ENCODE measurements at regions not wholly inside any gene's neighbourhood (a gene's known extent, or its start where the extent isn't known, plus 50 kb on each side); places are given as distances from the start of the nearest gene placed in this dataset.

GRCh38 chr6:76565932-76566331 is 493.5 kb upstream of the IMPG1 start:
- ATAC-seq (no peak), FAIRE-seq (no peak), DNase-seq (ENCODE audit: low spot score) (no peak)
- Histone ChIP-seq H3K36me3 (replicated peaks in 1 of 2; ENCODE audit: control insufficient read depth in 1 of 2, insufficient read depth in 2 of 2, low read length in 2 of 2) (no peaks in the 10 kb centered on the region), H3K9me3 (ENCODE audit: low read length) (0 out of 2 replicates have a peak, but pooled peaks cover 5% of the 10 kb centered on the region), H4K20me1 (ENCODE audit: insufficient read depth, low read length) (no peaks in the 10 kb centered on the region), H3K9ac (ENCODE audit: insufficient read depth, low read depth, low read length) (no peak overlapping the region), H3K4me1 (ENCODE audit: insufficient read depth, low read length) (no peaks in the 10 kb centered on the region), H3K79me2 (ENCODE audit: insufficient read depth, low read length) (no peaks in the 10 kb centered on the region), H2AFZ (ENCODE audit: low read length) (no peak overlapping the region), H3K4me2 (ENCODE audit: low read depth, low read length) (no peak overlapping the region), H3K27me3 (ENCODE audit: control insufficient read depth in 1 of 2, insufficient read depth in 2 of 2, low read length in 2 of 2) (no peaks in the 10 kb centered on the region), H3K27ac (ENCODE audit: extremely low read length, insufficient read depth, low read length) (no peak overlapping the region), H3K4me3 (replicated peaks in 1 of 3; ENCODE audit: insufficient read depth in 1 of 3, low read depth in 2 of 3, low read length in 3 of 3) (no peak overlapping the region)
- BruUV-seq (replicated peaks), result no TSS peak
- in situ Hi-C loops (cut with HindIII; ENCODE audit: extremely low pct_ligation_motif_present, low pct_unique_long_range_greater_than_20kb), result no loop called here
- CTCF ChIA-PET (ENCODE audit: low intra/inter-chr PET ratio, low total read pairs), result no interaction called here
- intact Hi-C loops (cut with micrococcal nuclease; ENCODE audit: unreplicated experiment), result no loop called here
- POLR2A ChIA-PET, result no interaction called here
- TF ChIP-seq ZNF251 (CRISPR knock-in tag; IDR thresholded peaks at IDR 0.05) (no peak), THAP11 (CRISPR knock-in tag; IDR thresholded peaks at IDR 0.05) (no peak), SALL2 (CRISPR knock-in tag; IDR thresholded peaks at IDR 0.05) (no peak), REPIN1 (CRISPR knock-in tag; IDR thresholded peaks at IDR 0.05; ENCODE audit: borderline replicate concordance, low read depth) (no peak), ZNF777 (CRISPR knock-in tag; IDR thresholded peaks at IDR 0.05) (no peak), SMYD3 (CRISPR knock-in tag; IDR thresholded peaks at IDR 0.05) (no peak), USF2 (IDR thresholded peaks at IDR 0.05; ENCODE audit: low read depth, low read length) (no peak), USF2 (CRISPR knock-in tag; IDR thresholded peaks at IDR 0.05; ENCODE audit: borderline replicate concordance) (no peak), SMC3 (IDR thresholded peaks at IDR 0.05; ENCODE audit: low read length) (no peak), ZNF446 (CRISPR knock-in tag; IDR thresholded peaks at IDR 0.05) (no peak), ZNF460 (CRISPR knock-in tag; IDR thresholded peaks at IDR 0.05; ENCODE audit: borderline replicate concordance) (no peak), CENPT (CRISPR knock-in tag; IDR thresholded peaks at IDR 0.05; ENCODE audit: low read depth) (no peak), ZNF572 (CRISPR knock-in tag; IDR thresholded peaks at IDR 0.05) (no peak), ZFP37 (CRISPR knock-in tag; IDR thresholded peaks at IDR 0.05; ENCODE audit: borderline replicate concordance) (no peak), DR1 (CRISPR knock-in tag; IDR thresholded peaks at IDR 0.05) (no peak), ZNF788 (CRISPR knock-in tag; IDR thresholded peaks at IDR 0.05; ENCODE audit: borderline replicate concordance) (no peak)
- TF ChIP-seq, protein P1, sequence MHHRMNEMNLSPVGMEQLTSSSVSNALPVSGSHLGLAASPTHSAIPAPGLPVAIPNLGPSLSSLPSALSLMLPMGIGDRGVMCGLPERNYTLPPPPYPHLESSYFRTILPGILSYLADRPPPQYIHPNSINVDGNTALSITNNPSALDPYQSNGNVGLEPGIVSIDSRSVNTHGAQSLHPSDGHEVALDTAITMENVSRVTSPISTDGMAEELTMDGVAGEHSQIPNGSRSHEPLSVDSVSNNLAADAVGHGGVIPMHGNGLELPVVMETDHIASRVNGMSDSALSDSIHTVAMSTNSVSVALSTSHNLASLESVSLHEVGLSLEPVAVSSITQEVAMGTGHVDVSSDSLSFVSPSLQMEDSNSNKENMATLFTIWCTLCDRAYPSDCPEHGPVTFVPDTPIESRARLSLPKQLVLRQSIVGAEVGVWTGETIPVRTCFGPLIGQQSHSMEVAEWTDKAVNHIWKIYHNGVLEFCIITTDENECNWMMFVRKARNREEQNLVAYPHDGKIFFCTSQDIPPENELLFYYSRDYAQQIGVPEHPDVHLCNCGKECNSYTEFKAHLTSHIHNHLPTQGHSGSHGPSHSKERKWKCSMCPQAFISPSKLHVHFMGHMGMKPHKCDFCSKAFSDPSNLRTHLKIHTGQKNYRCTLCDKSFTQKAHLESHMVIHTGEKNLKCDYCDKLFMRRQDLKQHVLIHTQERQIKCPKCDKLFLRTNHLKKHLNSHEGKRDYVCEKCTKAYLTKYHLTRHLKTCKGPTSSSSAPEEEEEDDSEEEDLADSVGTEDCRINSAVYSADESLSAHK (CRISPR knock-in tag; IDR thresholded peaks at IDR 0.05; ENCODE audit: borderline replicate concordance), result no peak
- TF ChIP-seq, protein P2, sequence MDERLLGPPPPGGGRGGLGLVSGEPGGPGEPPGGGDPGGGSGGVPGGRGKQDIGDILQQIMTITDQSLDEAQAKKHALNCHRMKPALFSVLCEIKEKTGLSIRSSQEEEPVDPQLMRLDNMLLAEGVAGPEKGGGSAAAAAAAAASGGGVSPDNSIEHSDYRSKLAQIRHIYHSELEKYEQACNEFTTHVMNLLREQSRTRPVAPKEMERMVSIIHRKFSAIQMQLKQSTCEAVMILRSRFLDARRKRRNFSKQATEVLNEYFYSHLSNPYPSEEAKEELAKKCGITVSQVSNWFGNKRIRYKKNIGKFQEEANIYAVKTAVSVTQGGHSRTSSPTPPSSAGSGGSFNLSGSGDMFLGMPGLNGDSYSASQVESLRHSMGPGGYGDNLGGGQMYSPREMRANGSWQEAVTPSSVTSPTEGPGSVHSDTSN (CRISPR knock-in tag; IDR thresholded peaks at IDR 0.05), result no peak
- TF ChIP-seq, protein P3, sequence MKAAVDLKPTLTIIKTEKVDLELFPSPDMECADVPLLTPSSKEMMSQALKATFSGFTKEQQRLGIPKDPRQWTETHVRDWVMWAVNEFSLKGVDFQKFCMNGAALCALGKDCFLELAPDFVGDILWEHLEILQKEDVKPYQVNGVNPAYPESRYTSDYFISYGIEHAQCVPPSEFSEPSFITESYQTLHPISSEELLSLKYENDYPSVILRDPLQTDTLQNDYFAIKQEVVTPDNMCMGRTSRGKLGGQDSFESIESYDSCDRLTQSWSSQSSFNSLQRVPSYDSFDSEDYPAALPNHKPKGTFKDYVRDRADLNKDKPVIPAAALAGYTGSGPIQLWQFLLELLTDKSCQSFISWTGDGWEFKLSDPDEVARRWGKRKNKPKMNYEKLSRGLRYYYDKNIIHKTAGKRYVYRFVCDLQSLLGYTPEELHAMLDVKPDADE (CRISPR knock-in tag; IDR thresholded peaks at IDR 0.05), result no peak

Data from HepG2 (cell line).